HL-60 (cell line): ENCODE measurements at regions not wholly inside any gene's neighbourhood (a gene's known extent, or its start where the extent isn't known, plus 50 kb on each side); places are given as distances from the start of the nearest gene placed in this dataset.

Source experiments
- DNase-seq, 2 experiments: peaks; one replicate each; pipeline ENCODE4 v3.0.0-alpha.2; 2010 to 2020; ENCODE audit warnings: low read depth in 1 of 2, low spot score in 1 of 2
- H3K27ac ChIP-seq: fragments of 250-450 bp; sonication (Bioruptor Pico); replicated peaks from 2 replicates; pipeline ENCODE4 v1.5.1; 2020; ENCODE audit warnings: mild to moderate bottlenecking, moderate library complexity
- H3K27me3 ChIP-seq: fragments of 250-450 bp; sonication (Bioruptor Pico); 2 replicates; pipeline ENCODE4 v1.5.1; 2021; ENCODE audit warnings: mild to moderate bottlenecking, moderate library complexity; ENCODE audit not compliant: insufficient read depth, poor library complexity, severe bottlenecking
- H3K4me3 ChIP-seq: replicated peaks from 2 replicates; pipeline ENCODE4 v1.5.1; 2011; ENCODE audit warnings: mild to moderate bottlenecking, control low read depth, low read length; ENCODE audit not compliant: insufficient read depth
- GABPA ChIP-seq: IDR thresholded peaks from 2 replicates; pipeline ENCODE4 v1.6.1; 2012; ENCODE audit warnings: low read depth
- POLR2AphosphoS5 ChIP-seq: IDR thresholded peaks from 2 replicates; pipeline ENCODE4 v1.6.1; 2012; ENCODE audit warnings: low read depth
- SPI1 ChIP-seq: IDR thresholded peaks from 2 replicates; pipeline ENCODE4 v1.6.1; 2012; ENCODE audit warnings: low read depth, mild to moderate bottlenecking, borderline replicate concordance
- TF ChIP-seq, protein P1 (sequence below): IDR thresholded peaks from 2 replicates; pipeline ENCODE4 v1.6.1; 2012; ENCODE audit warnings: low read depth; ENCODE audit not compliant: insufficient replicate concordance
- TF ChIP-seq, protein P2 (sequence below): IDR thresholded peaks from one replicate; pipeline ENCODE4 v1.5.1; 2011; ENCODE audit warnings: low read length, control low read depth, inconsistent platforms; ENCODE audit not compliant: insufficient read depth

DNA sequence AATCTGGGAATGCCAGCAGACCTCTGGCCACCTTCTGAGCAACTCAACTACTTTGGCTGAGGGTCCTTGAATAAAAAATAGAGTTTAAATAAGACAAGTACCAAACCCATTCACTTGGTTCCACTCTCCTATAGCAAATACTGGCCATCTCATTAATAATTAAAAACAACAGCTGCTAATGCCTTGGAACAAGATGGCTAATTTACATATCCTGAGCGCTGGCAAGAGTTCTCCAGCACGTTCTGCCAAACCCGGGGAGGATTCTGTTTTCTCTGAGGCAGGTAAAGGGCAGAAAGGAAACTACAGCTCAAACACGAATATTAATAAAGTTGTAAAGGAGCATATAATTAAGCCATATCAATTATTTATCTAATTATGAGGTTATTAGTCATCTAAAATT lies 1123.7 kb downstream of the TDRD15 start:
- H3K27ac ChIP-seq, result no peak overlapping the region
- TF ChIP-seq GABPA (no peak), POLR2AphosphoS5 (no peak), SPI1 (no peak)
- TF ChIP-seq, protein P1, sequence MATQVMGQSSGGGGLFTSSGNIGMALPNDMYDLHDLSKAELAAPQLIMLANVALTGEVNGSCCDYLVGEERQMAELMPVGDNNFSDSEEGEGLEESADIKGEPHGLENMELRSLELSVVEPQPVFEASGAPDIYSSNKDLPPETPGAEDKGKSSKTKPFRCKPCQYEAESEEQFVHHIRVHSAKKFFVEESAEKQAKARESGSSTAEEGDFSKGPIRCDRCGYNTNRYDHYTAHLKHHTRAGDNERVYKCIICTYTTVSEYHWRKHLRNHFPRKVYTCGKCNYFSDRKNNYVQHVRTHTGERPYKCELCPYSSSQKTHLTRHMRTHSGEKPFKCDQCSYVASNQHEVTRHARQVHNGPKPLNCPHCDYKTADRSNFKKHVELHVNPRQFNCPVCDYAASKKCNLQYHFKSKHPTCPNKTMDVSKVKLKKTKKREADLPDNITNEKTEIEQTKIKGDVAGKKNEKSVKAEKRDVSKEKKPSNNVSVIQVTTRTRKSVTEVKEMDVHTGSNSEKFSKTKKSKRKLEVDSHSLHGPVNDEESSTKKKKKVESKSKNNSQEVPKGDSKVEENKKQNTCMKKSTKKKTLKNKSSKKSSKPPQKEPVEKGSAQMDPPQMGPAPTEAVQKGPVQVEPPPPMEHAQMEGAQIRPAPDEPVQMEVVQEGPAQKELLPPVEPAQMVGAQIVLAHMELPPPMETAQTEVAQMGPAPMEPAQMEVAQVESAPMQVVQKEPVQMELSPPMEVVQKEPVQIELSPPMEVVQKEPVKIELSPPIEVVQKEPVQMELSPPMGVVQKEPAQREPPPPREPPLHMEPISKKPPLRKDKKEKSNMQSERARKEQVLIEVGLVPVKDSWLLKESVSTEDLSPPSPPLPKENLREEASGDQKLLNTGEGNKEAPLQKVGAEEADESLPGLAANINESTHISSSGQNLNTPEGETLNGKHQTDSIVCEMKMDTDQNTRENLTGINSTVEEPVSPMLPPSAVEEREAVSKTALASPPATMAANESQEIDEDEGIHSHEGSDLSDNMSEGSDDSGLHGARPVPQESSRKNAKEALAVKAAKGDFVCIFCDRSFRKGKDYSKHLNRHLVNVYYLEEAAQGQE, result no peak
- TF ChIP-seq, protein P2, sequence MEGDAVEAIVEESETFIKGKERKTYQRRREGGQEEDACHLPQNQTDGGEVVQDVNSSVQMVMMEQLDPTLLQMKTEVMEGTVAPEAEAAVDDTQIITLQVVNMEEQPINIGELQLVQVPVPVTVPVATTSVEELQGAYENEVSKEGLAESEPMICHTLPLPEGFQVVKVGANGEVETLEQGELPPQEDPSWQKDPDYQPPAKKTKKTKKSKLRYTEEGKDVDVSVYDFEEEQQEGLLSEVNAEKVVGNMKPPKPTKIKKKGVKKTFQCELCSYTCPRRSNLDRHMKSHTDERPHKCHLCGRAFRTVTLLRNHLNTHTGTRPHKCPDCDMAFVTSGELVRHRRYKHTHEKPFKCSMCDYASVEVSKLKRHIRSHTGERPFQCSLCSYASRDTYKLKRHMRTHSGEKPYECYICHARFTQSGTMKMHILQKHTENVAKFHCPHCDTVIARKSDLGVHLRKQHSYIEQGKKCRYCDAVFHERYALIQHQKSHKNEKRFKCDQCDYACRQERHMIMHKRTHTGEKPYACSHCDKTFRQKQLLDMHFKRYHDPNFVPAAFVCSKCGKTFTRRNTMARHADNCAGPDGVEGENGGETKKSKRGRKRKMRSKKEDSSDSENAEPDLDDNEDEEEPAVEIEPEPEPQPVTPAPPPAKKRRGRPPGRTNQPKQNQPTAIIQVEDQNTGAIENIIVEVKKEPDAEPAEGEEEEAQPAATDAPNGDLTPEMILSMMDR, result no peak

DNA sequence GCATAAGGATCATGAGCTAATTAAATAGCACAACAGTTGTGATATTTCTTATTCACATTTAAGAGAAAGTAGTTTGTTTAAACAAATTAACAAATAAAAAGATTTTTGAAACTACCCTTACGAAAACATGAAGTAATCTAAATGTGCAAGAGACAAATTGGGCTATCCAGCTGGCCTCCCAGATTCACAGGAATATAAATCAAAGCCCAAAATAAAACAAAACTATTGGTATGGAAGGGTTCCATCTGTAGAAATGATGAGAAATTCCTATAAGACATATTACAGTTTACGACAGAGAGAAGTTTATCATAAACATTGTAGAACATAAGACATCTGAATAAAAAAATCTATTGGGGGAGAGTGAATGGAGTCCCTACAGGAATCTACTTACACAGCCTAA lies 1125.1 kb downstream of the TDRD15 start:
- Histone ChIP-seq H3K27ac (no peak overlapping the region), H3K4me3 (no peak overlapping the region), H3K27me3 (no peaks in the 10 kb centered on the region)
- DNase-seq, result no peak
- TF ChIP-seq, protein P2, result no peak
- TF ChIP-seq GABPA (no peak), POLR2AphosphoS5 (no peak), SPI1 (no peak)
- TF ChIP-seq, protein P1, result no peak

More for the DNA sequence above, 1123.7 kb downstream of the TDRD15 start:
- DNase-seq, result no peak
- Histone ChIP-seq H3K27me3 (no peaks in the 10 kb centered on the region), H3K4me3 (no peak overlapping the region)

DNA sequence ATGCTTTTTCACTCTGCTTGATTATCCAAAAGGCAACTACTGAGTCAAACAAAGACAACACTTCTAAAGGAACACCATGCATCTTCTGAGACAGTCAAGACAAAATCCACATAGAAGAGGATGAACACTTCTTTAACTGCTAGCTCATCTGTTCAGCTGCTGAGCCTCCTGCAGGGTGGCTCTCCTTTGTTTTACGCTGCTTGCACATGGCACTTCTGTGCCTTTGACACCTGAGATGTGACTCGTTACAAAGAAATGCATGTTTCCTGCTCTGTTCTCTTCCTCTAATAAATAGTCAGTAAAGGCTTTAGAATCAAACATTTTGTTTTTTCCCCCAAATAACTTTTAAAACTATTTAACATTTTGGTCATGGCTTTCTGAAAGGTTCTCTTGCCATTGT lies 1129.4 kb downstream of the TDRD15 start:
- Histone ChIP-seq H3K27me3 (no peaks in the 10 kb centered on the region), H3K27ac (no peak overlapping the region), H3K4me3 (no peak overlapping the region)
- no peak for DNase-seq
- TF ChIP-seq POLR2AphosphoS5, result no peak

DNA sequence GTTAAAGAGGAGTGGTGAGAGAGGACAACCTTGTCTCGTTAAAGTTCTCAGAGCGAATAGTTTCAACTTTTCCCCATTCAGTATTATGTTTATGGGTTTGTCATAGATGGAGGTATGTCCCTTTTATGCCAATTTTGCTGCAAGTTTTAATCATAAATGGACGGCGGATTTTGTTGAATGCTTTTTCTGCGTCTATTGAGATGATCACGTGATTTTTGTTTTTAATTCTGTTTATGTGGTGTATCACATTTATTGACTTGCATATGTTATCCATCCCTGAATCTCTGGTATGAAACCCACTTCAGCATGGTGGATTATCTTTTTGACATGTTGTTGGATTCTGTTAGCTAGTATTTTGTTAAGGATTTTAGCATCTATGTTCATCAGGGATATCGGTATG lies 1123.8 kb upstream of the KLHL29 start:
- Histone ChIP-seq H3K27me3 (no peaks in the 10 kb centered on the region), H3K27ac (no peak overlapping the region), H3K4me3 (no peak overlapping the region)
- DNase-seq, result no peak
- TF ChIP-seq GABPA (no peak), SPI1 (no peak), POLR2AphosphoS5 (no peak)
- TF ChIP-seq, protein P2, result no peak
- TF ChIP-seq, protein P1, result no peak
